Ishikawa (cell line): ENCODE measurements at regions not wholly inside any gene's neighbourhood (a gene's known extent, or its start where the extent isn't known, plus 50 kb on each side); places are given as distances from the start of the nearest gene placed in this dataset.

ENCODE experiments used
- CEBPB ChIP-seq: IDR thresholded peaks from 2 replicates; pipeline ENCODE4 v1.6.1; 2012
- CREB1 ChIP-seq: IDR thresholded peaks from 2 replicates; pipeline ENCODE4 v1.6.1; 2012; ENCODE audit warnings: low read depth
- EGR1 ChIP-seq: IDR thresholded peaks from 2 replicates; pipeline ENCODE4 v1.6.1; 2012
- EP300 ChIP-seq: IDR thresholded peaks from 2 replicates; pipeline ENCODE4 v1.6.1; 2012; ENCODE audit warnings: borderline replicate concordance
- FOXM1 ChIP-seq: IDR thresholded peaks from 2 replicates; pipeline ENCODE4 v1.6.1; 2012; ENCODE audit warnings: low read depth, borderline replicate concordance
- NFIC ChIP-seq: IDR thresholded peaks from 2 replicates; pipeline ENCODE4 v1.6.1; 2012
- RAD21 ChIP-seq: IDR thresholded peaks from 2 replicates; pipeline ENCODE4 v1.6.1; 2012; ENCODE audit warnings: low read depth
- REST ChIP-seq: IDR thresholded peaks from 2 replicates; pipeline ENCODE4 v1.6.1; 2012; ENCODE audit warnings: low read depth, mild to moderate bottlenecking
- TAF1 ChIP-seq: IDR thresholded peaks from 2 replicates; pipeline ENCODE4 v1.6.1; 2012; ENCODE audit warnings: low read depth, mild to moderate bottlenecking
- TCF12 ChIP-seq: IDR thresholded peaks from 2 replicates; pipeline ENCODE4 v1.6.1; 2012; ENCODE audit warnings: low read depth
- TEAD4 ChIP-seq: IDR thresholded peaks from 2 replicates; pipeline ENCODE4 v1.6.1; 2012
- YY1 ChIP-seq: IDR thresholded peaks from 2 replicates; pipeline ENCODE4 v1.6.1; 2012; ENCODE audit warnings: low read depth
- ZBTB7A ChIP-seq: IDR thresholded peaks from 2 replicates; pipeline ENCODE4 v1.6.1; 2012; ENCODE audit warnings: low read depth
- TF ChIP-seq, protein P1 (sequence below): IDR thresholded peaks from 2 replicates; pipeline ENCODE4 v1.6.1; 2012
- TF ChIP-seq, protein P2 (sequence below): IDR thresholded peaks from 2 replicates; pipeline ENCODE4 v1.6.1; 2012

DNA sequence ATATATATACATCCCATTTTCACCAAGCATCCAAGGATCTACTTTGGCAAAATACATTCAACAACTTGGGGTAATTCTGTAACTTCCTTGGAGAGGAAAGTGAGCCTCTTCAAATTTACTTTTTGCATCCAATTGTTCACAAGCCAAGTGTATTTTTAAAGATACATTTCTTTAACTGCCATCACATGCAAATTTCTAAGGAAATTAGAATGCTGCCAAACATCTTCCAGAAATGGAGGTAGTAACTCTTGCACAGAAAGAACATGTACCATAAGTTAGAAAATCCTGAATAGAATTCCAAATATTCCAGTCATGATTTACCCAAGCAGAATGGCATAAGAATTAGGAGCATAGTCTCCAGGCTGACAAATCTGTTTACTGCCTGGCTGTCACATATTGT is 220.5 kb upstream of the NWD2 start:
- TF ChIP-seq, protein P1, sequence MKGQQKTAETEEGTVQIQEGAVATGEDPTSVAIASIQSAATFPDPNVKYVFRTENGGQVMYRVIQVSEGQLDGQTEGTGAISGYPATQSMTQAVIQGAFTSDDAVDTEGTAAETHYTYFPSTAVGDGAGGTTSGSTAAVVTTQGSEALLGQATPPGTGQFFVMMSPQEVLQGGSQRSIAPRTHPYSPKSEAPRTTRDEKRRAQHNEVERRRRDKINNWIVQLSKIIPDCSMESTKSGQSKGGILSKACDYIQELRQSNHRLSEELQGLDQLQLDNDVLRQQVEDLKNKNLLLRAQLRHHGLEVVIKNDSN, result no peak
- TF ChIP-seq EGR1 (no peak), REST (no peak), FOXM1 (no peak), EP300 (no peak), RAD21 (no peak), CREB1 (no peak), TAF1 (no peak), CEBPB (no peak), TCF12 (no peak), YY1 (no peak), NFIC (no peak), TEAD4 (no peak)
- TF ChIP-seq, protein P2, sequence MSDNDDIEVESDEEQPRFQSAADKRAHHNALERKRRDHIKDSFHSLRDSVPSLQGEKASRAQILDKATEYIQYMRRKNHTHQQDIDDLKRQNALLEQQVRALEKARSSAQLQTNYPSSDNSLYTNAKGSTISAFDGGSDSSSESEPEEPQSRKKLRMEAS, result no peak

DNA sequence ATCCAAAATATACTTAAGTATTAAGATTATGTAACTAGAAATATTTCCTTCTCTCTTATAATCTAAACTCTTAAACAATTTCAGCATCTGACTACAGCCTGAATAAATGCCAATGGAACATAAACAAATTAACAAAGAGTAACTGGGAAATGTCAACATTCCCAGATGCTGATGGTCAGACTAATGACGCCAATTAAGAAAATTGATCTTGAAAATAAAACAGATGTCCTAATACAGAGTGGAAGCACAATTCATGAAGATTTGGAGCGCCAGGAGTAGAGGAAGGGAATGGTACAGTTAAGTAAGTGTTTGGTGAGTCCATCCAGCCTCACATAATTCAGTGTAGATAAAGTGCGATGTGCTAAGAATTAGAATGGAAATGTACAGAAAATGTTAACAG is 203.7 kb upstream of the NWD2 start:
- TF ChIP-seq TCF12 (no peak), CEBPB (no peak), NFIC (no peak), REST (no peak), TAF1 (no peak), ZBTB7A (no peak), EGR1 (no peak)
- TF ChIP-seq, protein P1, result no peak

- TF ChIP-seq EGR1 (no peak), YY1 (no peak), ZBTB7A (no peak), FOXM1 (no peak), RAD21 (no peak), TCF12 (no peak), EP300 (no peak), CREB1 (no peak), CEBPB (no peak), TEAD4 (no peak)
- TF ChIP-seq, protein P2, result no peak
- TF ChIP-seq, protein P1, result no peak
These were observed 201.2 kb upstream of the NWD2 start for GRCh38 chr4:37043342-37043741.

DNA sequence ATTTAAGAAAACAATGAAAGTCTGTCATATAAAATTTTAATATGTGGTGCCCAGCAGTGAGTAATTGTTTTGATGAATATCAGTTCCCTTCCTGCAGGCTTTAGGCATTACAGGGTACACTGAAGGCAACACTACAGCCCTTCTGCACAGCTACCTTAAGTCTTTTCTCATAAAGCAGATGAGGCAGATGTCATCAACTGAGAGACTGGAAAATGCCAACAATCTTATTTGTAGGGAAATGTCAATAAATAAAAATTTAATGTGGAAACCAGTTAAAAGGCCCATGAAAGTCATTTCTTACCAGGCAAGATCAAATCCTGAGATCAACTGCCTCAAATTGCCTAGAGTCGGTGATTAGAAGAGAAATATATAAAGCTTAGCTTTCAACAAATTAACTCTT is 193.4 kb upstream of the NWD2 start:
- TF ChIP-seq RAD21, result no peak
- TF ChIP-seq CREB1, result no peak
- no peak for TF ChIP-seq TEAD4
- no peak for TF ChIP-seq FOXM1
- TF ChIP-seq YY1, result no peak
- no peak for TF ChIP-seq CEBPB
- TF ChIP-seq ZBTB7A, result no peak
- TF ChIP-seq, protein P2, result no peak
- no peak for TF ChIP-seq NFIC
- no peak for TF ChIP-seq EGR1
- TF ChIP-seq REST, result no peak
- TF ChIP-seq EP300, result no peak
- TF ChIP-seq TCF12, result no peak
- TF ChIP-seq TAF1, result no peak
- TF ChIP-seq, protein P1, result no peak
